NCI-H2227 (cell line): ENCODE measurements at regions not wholly inside any gene's neighbourhood (a gene's known extent, or its start where the extent isn't known, plus 50 kb on each side); places are given as distances from the start of the nearest gene placed in this dataset.

Source experiments
- DNase-seq: peaks from one replicate; lab custom pipeline; 2025; ENCODE audit not compliant: unreplicated experiment; lab: John Stamatoyannopoulos, UW

- no peak for DNase-seq
Measured at GRCh38 chr9:80946496-80947170, 742.7 kb downstream of the TLE1 start.

DNA sequence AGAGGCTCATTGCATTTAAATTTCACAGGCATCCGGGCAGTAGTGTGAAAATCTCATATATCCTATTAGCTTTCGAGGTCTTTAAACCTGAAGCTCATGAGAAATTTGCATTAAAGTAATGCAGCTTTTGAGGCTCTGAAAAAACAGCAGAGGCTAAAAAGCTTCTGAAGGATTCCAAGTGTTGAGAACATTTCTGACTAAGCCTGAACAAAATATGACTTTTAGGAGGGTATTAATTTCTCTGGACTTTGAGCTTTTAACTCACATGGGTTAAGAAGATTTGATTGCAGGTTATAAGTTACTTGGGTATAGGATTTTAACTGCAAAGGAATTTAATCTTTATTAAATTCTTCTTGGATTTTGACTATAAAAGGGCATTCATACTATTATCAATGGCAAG lies 743.9 kb downstream of the TLE1 start:
- DNase-seq, result no peak

- no peak for DNase-seq
Measured at GRCh38 chr9:80937645-80938044, 751.7 kb downstream of the TLE1 start.

- DNase-seq, result no peak
Measured at GRCh38 chr9:80934095-80934494, 755.3 kb downstream of the TLE1 start.

DNA sequence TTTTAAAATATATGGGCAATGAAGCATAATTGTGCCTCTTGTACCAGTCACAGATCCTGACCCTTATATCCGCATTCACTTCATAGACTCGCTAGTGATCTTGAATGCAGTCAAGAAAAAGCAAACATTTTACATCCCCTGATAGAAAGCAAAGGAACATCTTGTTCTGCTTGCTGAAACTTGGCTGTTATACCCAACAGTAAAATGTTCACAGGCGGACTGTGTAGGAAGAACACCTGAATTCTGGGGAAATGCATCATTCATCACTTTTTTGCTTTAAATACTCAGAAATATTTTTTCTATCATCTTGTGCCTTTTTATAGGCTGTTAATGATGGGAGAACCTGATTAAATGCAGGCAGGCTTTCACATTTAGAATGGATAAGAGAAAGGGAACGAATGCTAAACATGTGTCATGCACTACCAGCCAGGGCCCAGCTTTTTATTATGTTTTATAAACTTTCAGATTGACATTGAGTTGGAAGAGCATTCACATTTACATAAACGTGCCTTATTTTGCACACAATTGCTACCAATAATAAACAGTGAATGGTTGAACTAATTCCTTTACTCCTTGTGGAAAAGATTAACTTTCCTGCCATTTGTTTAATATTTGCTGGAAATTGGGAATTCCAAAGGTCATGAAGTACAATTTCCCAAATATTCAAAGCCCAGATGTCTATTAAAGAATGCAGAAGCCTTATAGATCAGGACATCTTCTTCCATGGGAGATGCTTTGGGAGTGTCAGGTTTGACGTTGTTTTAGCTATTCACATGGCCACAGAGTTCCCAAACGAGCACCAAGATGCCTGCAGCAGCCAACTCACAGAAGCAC lies 756.2 kb downstream of the TLE1 start:
- DNase-seq, result no peak

DNA sequence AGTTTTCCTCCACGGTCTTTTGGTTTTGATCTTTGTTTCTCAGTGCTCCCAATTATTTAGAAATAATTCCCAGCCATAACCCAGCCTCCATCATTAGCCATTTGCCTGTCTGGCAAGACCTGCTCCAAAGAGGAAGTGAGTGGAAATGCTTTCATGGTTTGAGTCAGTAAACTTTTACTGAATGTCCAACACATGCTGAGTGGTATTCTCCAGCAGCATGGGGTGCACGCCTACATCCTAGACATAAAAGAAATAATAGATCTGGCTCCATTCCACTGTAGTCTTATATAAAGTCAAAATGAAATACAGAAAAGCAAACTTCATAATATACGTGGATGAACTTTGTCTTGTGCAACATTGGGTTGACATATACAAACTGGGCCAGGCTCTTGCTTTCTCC lies 757.2 kb downstream of the TLE1 start:
- DNase-seq, result no peak

GRCh38 chr9:80931163-80931562 lies 758.2 kb downstream of the TLE1 start:
- no peak for DNase-seq

DNA sequence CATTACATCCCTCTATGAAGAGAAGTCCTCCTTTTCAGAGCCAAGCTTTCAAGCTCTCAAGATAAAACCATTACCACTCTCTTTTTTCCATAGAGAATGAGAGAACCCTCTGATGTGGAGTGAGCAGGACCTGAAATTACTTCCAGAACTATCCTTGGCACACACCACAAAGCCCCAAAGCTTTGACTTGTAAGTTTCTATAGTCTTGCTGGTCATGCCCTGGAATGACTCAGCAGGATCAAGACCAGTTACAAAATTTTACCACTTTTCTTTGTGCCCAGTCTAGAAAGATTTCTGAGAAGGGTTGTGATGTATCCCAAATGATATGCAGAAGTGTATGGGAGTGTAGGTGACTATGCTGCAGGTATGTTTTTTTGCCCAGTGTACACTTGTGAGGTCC lies 760.6 kb downstream of the TLE1 start:
- DNase-seq, result no peak

DNA sequence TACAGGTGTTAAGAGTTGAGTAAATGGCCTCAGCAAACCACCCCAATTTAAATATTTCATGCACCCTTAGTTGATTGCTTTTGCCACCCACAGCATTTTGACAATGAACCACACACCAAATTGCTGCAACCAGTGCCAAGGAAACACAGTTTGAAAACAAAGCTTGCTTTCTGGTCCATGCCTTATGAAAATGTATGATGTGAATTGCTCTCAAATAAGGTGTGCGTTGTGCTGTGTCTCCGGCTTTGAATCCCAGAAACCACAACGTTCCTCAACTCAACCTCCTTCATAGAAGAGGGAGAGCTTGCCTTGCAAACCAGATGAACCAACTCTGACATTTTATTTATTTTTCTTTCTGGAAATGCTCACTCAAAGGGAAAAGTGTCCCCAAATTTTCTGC lies 762.7 kb downstream of the TLE1 start:
- no peak for DNase-seq

DNA sequence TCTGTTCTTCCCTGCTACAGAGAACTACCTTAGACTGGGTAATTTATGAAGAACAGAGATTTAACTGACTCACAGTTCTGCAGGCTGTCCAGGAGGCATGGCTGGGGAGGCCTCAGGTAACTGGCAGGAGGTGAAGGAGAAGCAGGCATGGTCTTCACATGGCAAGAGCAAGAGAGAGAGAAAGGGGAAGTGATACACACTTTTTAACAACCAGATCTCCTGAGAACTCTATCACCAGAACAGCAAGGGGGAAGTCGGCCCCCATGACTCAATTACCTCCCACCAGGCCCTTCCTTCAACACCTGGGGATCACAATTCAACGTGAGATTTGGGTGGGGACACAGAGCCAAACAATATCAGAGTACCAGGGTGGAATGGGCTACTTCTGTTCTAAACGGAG lies 766.8 kb downstream of the TLE1 start:
- DNase-seq, result no peak

- DNase-seq, result no peak
Measured at GRCh38 chr9:80906728-80907127, 782.6 kb downstream of the TLE1 start.

GRCh38 chr9:80899208-80899607 lies 790.1 kb downstream of the TLE1 start:
- DNase-seq, result no peak

DNA sequence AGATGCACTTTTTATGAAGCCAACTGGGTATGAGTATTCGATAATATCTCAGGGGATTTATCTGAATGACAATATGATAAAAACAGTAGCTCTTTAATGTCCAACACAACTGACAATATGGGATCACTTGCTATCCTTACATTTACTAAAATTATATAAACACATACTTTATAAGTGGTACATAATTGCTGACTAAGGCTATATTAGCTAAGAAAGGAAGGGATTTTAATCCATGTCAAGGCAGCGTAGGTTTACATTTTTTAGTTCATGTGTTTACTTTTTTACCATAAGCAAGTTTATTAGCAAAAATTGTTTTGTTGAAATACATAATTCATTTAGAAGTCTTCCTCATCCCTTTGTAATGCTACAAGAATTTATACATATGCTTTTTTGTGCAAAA lies 796.2 kb downstream of the TLE1 start:
- DNase-seq, result no peak

DNA sequence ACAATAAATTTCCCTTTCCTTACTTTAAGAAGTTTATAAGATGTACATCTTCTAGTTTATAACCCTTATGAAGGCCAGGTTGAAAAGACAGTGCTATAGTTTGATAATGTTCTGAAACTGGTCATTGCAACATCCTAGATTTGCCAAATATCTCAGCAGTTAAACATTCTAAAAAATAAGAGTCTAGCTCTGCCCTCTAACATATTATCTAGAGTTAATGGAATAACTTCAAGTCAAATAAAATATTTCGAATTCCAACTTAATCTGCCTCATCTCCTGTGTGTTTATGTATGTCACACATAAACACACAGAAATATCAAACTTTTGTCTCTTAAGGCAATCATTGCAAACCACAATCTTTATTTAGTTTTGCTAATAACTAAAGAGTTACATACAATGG lies 796.6 kb downstream of the TLE1 start:
- no peak for DNase-seq

GRCh38 chr9:80890124-80890523 lies 799.2 kb downstream of the TLE1 start:
- DNase-seq, result peak; percentile 81

- DNase-seq, result no peak
Measured at GRCh38 chr9:80885894-80886293, 803.5 kb downstream of the TLE1 start.

DNA sequence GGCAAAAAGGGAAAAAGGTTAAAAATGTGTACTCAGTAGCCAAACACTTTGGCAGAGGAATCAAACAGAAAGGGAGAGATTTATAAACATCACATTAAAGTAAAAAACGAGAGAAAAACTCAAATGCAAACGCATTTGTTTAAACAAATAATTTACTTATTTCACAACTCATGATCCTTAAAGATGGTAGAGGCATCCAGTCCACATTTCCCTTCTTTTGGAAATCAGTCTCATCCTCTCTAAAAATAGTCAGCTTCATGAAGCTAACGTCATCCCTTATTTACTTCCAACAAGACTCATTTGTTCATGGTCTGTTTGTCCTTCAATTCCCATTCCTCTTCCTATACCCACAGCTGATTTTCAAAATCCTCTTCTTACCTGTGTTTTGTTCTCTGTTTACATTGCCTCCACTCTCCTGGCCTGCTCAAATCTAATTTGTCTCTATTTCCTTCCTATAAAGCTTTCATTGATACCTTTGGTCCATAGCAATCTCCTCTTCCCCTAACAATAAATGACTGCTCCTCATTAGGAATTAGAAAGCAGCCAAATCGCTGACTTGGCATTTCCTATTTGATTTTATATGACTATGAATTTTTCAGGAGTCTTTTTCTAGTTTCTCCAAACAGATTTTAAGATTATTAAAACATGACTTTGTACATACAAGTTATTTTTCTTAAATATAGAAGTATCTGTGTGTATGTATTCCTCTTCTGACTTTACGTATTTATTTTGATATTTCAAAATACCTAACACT lies 805.3 kb downstream of the TLE1 start:
- DNase-seq, result no peak

DNA sequence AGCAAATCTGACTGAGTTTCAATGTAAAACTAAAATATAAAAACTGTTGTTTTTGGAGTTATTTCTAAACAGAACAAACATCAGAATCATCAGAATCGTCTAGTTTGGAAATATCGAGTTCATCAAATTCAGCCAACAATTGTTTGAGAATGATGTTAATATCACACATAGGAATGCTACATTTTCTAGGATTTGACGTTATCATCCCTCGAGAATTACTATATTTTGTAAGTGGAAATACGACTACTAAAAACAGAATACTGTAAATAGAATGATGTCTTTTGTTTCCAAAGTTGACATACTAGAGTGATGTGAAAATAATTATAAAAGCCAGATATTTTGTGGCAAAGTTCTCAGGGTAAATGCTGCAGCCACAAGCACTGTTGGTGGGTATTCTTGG lies 805.9 kb downstream of the TLE1 start:
- no peak for DNase-seq

GRCh38 chr9:80881940-80882339 lies 807.4 kb downstream of the TLE1 start:
- peak; percentile 45 for DNase-seq

DNA sequence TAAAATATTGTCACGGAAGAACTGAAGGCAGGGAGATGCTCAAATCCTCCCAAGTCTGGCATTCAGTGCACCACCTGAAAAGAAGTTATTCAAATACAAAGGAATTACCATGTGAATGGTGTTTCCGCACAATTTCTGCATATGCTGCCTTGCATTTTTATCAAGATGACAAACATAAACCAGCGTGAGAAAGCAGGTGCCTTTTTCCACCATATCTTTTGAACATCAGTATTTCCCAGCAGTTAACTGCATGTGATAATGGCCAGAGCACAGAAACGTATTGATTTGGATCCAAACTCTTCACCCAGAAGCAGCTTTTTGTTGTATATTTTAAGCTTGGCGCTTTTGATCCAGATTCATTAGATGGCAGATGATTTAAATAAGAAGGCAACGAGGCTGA lies 808.0 kb downstream of the TLE1 start:
- DNase-seq, result no peak

DNA sequence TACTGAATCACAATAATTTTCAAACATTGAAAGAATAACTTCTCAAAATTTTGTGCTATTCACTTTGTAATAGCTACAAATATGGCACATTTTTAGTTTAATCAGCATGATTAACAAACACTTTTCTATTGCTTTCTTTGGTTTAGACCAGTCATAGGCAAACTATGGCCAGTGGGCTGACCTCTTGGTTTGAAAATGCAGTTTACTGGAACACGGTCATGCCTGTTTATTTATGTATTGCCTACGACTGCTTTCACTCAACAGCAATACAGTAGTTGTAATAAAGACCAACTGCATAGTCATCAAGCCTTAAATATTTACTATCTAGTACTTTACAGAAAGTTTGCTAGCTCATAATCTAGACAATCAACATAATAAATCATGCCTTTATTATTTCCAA lies 810.8 kb downstream of the TLE1 start:
- DNase-seq, result no peak

GRCh38 chr9:80875947-80876346 lies 813.4 kb downstream of the TLE1 start:
- no peak for DNase-seq
